Upper lobe of right lung (tissue), 1 donor: ENCODE measurements at regions not wholly inside any gene's neighbourhood (a gene's known extent, or its start where the extent isn't known, plus 50 kb on each side); places are given as distances from the start of the nearest gene placed in this dataset.

Experiments
- ATAC-seq: fragments of 200-7000 bp; cut with Tn5 transposase; one replicate; pipeline ENCODE4 v1.9.1; 2020; ENCODE audit warnings: mild to moderate bottlenecking, moderate library complexity
- DNase-seq: peaks from one replicate; pipeline ENCODE4 v3.0.0-alpha.2; 2020
- H3K27ac ChIP-seq: fragments of 200-600 bp; one replicate; pipeline ENCODE4 v1.8.0; 2022
- H3K27me3 ChIP-seq: fragments of 200-600 bp; one replicate; pipeline ENCODE4 v1.8.0; 2022; ENCODE audit warnings: mild to moderate bottlenecking
- H3K36me3 ChIP-seq: fragments of 200-600 bp; one replicate; pipeline ENCODE4 v1.8.0; 2022
- H3K4me1 ChIP-seq: fragments of 200-600 bp; one replicate; pipeline ENCODE4 v1.8.0; 2022
- H3K4me3 ChIP-seq: fragments of 200-600 bp; one replicate; pipeline ENCODE4 v1.8.0; 2022; ENCODE audit warnings: mild to moderate bottlenecking
- H3K9me3 ChIP-seq: fragments of 200-600 bp; one replicate; pipeline ENCODE4 v1.8.0; 2022
- intact Hi-C: fragments of 100-400 bp; cut with DNase I; formaldehyde crosslinking; loops from one replicate; pipeline ENCODE4 v1.11.0; 2022
- TF ChIP-seq, protein P1 (sequence below): fragments of 200-600 bp; IDR thresholded peaks from one replicate; pipeline ENCODE4 v1.8.0; 2022; ENCODE audit warnings: antibody characterized with exemption
- donor health status: DM: no; HTN: yes; CAD: no; lungs with severe emphysema.

DNA sequence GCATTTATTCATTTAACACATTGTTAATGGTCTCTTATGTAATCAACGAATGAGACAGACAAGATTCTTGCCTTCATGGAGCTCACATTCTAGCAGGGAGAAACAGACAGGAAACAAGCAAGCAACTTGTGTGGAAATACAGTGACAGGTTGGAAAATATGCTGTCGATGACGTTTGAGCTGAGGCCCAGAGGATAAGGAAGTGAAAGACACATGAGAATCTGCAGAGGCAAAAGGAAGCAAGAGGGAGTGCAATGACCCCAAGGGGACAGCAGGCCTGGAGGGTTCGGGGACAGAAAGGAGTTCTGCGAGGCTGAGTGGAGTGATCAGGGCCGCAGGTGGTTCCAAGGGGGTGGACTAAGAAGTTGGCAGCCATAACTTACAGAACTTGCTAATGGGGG is 60.6 kb upstream of the AKT3 start:
- ATAC-seq (peak; percentile 52), DNase-seq (no peak)
- Histone ChIP-seq H3K4me3 (no peak overlapping the region), H3K36me3 (no peaks in the 10 kb centered on the region), H3K4me1 (no peaks in the 10 kb centered on the region), H3K27ac (no peak overlapping the region), H3K27me3 (peaks cover 13% of the 10 kb centered on the region), H3K9me3 (no peaks in the 10 kb centered on the region)
- TF ChIP-seq, protein P1, sequence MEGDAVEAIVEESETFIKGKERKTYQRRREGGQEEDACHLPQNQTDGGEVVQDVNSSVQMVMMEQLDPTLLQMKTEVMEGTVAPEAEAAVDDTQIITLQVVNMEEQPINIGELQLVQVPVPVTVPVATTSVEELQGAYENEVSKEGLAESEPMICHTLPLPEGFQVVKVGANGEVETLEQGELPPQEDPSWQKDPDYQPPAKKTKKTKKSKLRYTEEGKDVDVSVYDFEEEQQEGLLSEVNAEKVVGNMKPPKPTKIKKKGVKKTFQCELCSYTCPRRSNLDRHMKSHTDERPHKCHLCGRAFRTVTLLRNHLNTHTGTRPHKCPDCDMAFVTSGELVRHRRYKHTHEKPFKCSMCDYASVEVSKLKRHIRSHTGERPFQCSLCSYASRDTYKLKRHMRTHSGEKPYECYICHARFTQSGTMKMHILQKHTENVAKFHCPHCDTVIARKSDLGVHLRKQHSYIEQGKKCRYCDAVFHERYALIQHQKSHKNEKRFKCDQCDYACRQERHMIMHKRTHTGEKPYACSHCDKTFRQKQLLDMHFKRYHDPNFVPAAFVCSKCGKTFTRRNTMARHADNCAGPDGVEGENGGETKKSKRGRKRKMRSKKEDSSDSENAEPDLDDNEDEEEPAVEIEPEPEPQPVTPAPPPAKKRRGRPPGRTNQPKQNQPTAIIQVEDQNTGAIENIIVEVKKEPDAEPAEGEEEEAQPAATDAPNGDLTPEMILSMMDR = no peak
- intact Hi-C loops = no loop called here

DNA sequence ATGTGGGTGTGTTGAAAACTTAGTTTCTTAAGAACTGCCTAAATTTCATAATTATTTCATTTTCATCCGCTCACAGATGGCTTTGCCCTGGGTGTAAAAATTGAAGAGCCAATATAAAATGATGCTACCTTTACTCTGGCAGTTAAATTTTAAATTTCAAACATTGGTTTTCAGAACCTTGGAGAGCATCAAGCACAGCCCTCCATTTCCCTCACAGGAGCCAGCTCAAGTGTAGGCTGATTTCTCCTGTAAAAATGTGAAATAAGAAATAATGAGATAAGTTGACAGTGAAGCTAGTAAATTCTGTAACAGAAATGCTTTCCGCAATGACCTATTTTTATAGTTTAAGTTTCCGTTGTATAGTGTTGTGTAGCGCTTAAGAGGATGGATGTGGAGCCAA is 53.9 kb upstream of the AKT3 start:
- Histone ChIP-seq H3K4me1 (no peaks in the 10 kb centered on the region), H3K9me3 (no peaks in the 10 kb centered on the region), H3K36me3 (no peaks in the 10 kb centered on the region), H3K27ac (no peak overlapping the region), H3K4me3 (no peak overlapping the region), H3K27me3 (no peaks in the 10 kb centered on the region)
- no peak for DNase-seq
- no peak for ATAC-seq
- TF ChIP-seq, protein P1 = no peak
- intact Hi-C loops = no loop called here

- ATAC-seq = no peak
- Histone ChIP-seq H3K9me3 (no peaks in the 10 kb centered on the region), H3K36me3 (no peaks in the 10 kb centered on the region), H3K4me3 (no peak overlapping the region), H3K4me1 (no peaks in the 10 kb centered on the region), H3K27ac (no peak overlapping the region), H3K27me3 (no peaks in the 10 kb centered on the region)
- intact Hi-C loops = no loop called here
- TF ChIP-seq, protein P1 = no peak
- no peak for DNase-seq
Measured at GRCh38 chr1:243903041-243903440, 53.0 kb upstream of the AKT3 start.

- Histone ChIP-seq H3K27ac (no peak overlapping the region), H3K27me3 (no peaks in the 10 kb centered on the region), H3K4me3 (no peak overlapping the region), H3K9me3 (no peaks in the 10 kb centered on the region), H3K36me3 (no peaks in the 10 kb centered on the region), H3K4me1 (no peaks in the 10 kb centered on the region)
- TF ChIP-seq, protein P1 = no peak
- intact Hi-C loops = no loop called here
- no peak for ATAC-seq
- no peak for DNase-seq
Measured at GRCh38 chr1:243902100-243902499, 52.1 kb upstream of the AKT3 start.
